Stomach (tissue), 8 donors: ENCODE measurements at regions not wholly inside any gene's neighbourhood (a gene's known extent, or its start where the extent isn't known, plus 50 kb on each side); places are given as distances from the start of the nearest gene placed in this dataset.
A peak's percentile ranks its signal among the peaks of the same experiment; 100 is the strongest.

Experiments used
- DNase-seq, 2 donors: peaks; one replicate each; pipeline versions ENCODE4 v3.0.0 to v3.0.0-alpha.2; 2013 to 2019
- H3K27ac ChIP-seq, 5 donors: fragments of 200-600 bp in 4 of 5; sonication (generic) in 4 of 5; one replicate each; pipeline ENCODE4 v1.5.1; 2013 to 2019; ENCODE audit warnings: mild to moderate bottlenecking in 1 of 5, moderate library complexity in 1 of 5
- H3K27me3 ChIP-seq, 3 donors: fragments of 200-600 bp; sonication (generic); one replicate each; pipeline ENCODE4 v1.5.1; 2017 to 2019; ENCODE audit warnings: mixed run types in 1 of 3
- H3K36me3 ChIP-seq, 4 donors: fragments of 200-600 bp; sonication (generic); 1 replicate in 3 of 4; 2 replicates in 1 of 4; pipeline ENCODE4 v1.5.1; 2016 to 2019
- H3K4me1 ChIP-seq, 4 donors: fragments of 200-600 bp; sonication (generic); one replicate each; pipeline ENCODE4 v1.5.1; 2016 to 2019
- H3K4me3 ChIP-seq, 4 donors: fragments of 200-600 bp; sonication (generic) in 3 of 4; one replicate each; pipeline ENCODE4 v1.5.1; 2016 to 2019; ENCODE audit warnings: mild to moderate bottlenecking in 1 of 4
- H3K9me3 ChIP-seq, 4 donors: fragments of 200-600 bp; sonication (generic); one replicate each; pipeline ENCODE4 v1.5.1; 2016 to 2019
- EP300 ChIP-seq: sonication (generic); formaldehyde crosslinking; IDR thresholded peaks from one replicate; pipeline ENCODE4 v1.6.1; 2017; ENCODE audit warnings: antibody characterized with exemption
- POLR2A ChIP-seq, 4 donors: fragments of 450-650 bp; IDR thresholded peaks; one replicate each; pipeline ENCODE4 v1.6.1; 2016; ENCODE audit warnings: antibody characterized with exemption in 4 of 4, control low read depth in 2 of 4, mild to moderate bottlenecking in 1 of 4, moderate library complexity in 1 of 4
- POLR2AphosphoS5 ChIP-seq, 3 donors: sonication (generic); formaldehyde crosslinking; IDR thresholded peaks; one replicate each; pipeline ENCODE4 v1.6.1; 2016; ENCODE audit warnings: antibody characterized with exemption in 3 of 3
- WGBS, 5 donors: extraction: QIAGEN DNeasy Blood & Tissue Kit in 3 of 5; methylation state at CpG; one replicate each; pipeline versions ENCODE4 v1.1.5 to v1.1.7; 2013 to 2018; 5-methylcytosine and 5-hydroxymethylcytosine counted together
- intact Hi-C: fragments of 100-400 bp; cut with DNase I; formaldehyde crosslinking; loops from one replicate; pipeline ENCODE4 v1.15.1; 2023; ENCODE audit warnings: low total_unique reads
- TF ChIP-seq, protein P1 (sequence below), 7 experiments: fragments of 450-650 bp in 4 of 7; fragments of 200-600 bp in 3 of 7; sonication (generic) in 3 of 7; IDR thresholded peaks; one replicate each; pipeline ENCODE4 v1.5.1; 2016 to 2019; ENCODE audit warnings: antibody characterized with exemption in 7 of 7, control low read depth in 2 of 7, mild to moderate bottlenecking in 1 of 7
- donor health status: healthy with polysubstance abuse.
- donor health status: Bipolar disorder and iron deficiency.
- donor health status: healthy.

DNA sequence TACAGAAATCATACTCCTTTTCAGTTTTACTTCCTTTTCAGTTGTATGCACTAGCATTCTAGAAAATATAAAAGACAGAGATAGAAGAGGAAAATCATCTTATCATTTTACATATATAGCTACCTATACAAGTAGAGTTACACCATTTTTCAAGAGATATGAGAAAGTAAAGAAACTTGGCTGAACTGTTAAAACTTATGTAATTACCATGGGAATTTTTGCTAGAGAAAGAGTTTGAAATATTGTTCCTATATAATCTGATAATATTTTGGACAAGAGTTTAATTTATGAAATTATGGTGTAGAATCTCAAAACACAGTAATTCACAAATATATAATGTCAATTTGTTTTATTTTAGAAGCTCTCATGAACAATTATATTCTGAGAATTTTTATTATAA lies 180.8 kb downstream of the PLPPR4 start:
- no peak overlapping the region for H3K4me3 ChIP-seq
- H3K36me3 ChIP-seq: no peaks in the 10 kb centered on the region
- no peaks in the 10 kb centered on the region for H3K4me1 ChIP-seq
- H3K27me3 ChIP-seq: no peaks in the 10 kb centered on the region
- no peaks in the 10 kb centered on the region for H3K9me3 ChIP-seq
- TF ChIP-seq, protein P1, sequence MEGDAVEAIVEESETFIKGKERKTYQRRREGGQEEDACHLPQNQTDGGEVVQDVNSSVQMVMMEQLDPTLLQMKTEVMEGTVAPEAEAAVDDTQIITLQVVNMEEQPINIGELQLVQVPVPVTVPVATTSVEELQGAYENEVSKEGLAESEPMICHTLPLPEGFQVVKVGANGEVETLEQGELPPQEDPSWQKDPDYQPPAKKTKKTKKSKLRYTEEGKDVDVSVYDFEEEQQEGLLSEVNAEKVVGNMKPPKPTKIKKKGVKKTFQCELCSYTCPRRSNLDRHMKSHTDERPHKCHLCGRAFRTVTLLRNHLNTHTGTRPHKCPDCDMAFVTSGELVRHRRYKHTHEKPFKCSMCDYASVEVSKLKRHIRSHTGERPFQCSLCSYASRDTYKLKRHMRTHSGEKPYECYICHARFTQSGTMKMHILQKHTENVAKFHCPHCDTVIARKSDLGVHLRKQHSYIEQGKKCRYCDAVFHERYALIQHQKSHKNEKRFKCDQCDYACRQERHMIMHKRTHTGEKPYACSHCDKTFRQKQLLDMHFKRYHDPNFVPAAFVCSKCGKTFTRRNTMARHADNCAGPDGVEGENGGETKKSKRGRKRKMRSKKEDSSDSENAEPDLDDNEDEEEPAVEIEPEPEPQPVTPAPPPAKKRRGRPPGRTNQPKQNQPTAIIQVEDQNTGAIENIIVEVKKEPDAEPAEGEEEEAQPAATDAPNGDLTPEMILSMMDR (IDR thresholded peaks at IDR 0.05): no peak
- TF ChIP-seq POLR2AphosphoS5 (IDR thresholded peaks at IDR 0.05): no peak
- no peak for TF ChIP-seq POLR2A (IDR thresholded peaks at IDR 0.05)
- no peak for TF ChIP-seq EP300
- DNase-seq: no peak
- intact Hi-C loops: no loop called here
- H3K27ac ChIP-seq: no peak overlapping the region

DNA sequence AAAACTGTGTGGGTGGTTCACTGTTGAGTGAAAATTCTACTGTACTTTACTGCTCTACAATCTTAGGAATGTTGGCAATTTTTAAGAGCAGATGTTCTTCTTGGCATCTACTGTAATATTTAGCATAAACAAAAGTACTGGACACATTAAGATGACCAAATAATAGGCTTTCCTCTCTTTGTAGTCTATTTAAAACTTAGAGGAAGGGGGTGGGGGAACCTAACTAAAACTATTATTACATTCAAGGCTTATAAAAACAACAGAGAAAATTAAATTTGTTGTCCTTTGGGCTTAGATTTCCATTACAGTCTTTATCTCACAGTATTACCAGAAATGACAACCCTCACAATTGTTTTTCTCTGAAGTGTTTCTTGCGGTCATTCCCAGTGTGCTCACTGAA lies 181.2 kb downstream of the PLPPR4 start:
- no peaks in the 10 kb centered on the region for H3K36me3 ChIP-seq
- H3K4me3 ChIP-seq: no peak overlapping the region
- H3K27me3 ChIP-seq: no peaks in the 10 kb centered on the region
- H3K9me3 ChIP-seq: no peaks in the 10 kb centered on the region
- TF ChIP-seq POLR2A (IDR thresholded peaks at IDR 0.05): no peak
- WGBS, 5 donors: 76 to 85% (median 82%) methylated on average over 1 of the region's 1 CpG
- DNase-seq: peak in 1 of 2 donors; percentile 73
- no peak overlapping the region for H3K27ac ChIP-seq
- H3K4me1 ChIP-seq: no peaks in the 10 kb centered on the region
- intact Hi-C loops: no loop called here

DNA sequence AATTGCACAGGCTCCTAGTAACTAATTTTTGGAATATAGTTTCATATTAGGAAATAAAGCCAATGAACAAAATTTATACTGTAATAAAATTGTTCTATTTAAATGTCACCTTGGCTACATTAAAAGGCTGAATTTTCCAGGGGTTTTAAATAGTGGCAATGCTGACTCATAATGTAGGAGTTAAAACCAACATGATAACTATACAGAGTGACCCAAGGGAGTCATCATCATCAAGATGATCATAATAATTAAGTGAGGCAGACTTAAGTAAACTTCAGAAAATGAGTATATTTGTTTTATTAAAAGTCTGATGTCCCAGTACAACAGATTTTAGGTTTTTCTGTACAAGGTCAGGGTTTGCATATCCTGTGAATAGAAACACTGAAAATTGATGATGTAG lies 183.4 kb downstream of the PLPPR4 start:
- Histone ChIP-seq H3K9me3 (no peaks in the 10 kb centered on the region), H3K4me3 (no peak overlapping the region), H3K27me3 (no peaks in the 10 kb centered on the region), H3K27ac (no peak overlapping the region), H3K36me3 (no peaks in the 10 kb centered on the region), H3K4me1 (no peaks in the 10 kb centered on the region)
- TF ChIP-seq, protein P1 (IDR thresholded peaks at IDR 0.05): no peak
- TF ChIP-seq POLR2A (IDR thresholded peaks at IDR 0.05) (no peak), EP300 (no peak)
- no peak for DNase-seq
- intact Hi-C loops: no loop called here

DNA sequence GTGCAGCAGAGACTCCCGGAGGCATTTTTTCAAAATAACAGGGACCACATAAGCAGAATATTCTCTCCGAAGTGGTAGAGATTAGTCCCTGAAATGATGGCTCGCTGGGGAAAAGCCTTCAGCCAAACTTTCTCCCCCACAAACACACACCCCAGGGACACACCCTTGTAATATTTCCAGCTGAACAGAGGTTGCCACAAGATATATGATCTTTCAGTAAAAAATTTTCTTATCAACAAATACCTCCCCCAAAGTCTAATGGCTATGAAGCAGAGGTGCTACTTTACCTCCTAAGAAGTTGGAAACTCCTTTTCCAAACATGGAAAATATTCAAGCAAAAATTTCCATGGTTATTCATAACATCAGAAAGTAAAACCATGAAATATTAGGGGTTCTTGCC lies 190.2 kb upstream of the PALMD start:
- Histone ChIP-seq H3K27ac (no peak overlapping the region), H3K4me1 (no peaks in the 10 kb centered on the region), H3K27me3 (no peaks in the 10 kb centered on the region), H3K4me3 (no peak overlapping the region), H3K36me3 (no peaks in the 10 kb centered on the region), H3K9me3 (no peaks in the 10 kb centered on the region)
- intact Hi-C loops: no loop called here
- 76 to 86% (median 77%) methylated on average over 3 of the region's 3 CpGs for WGBS, 5 donors
- TF ChIP-seq POLR2A (IDR thresholded peaks at IDR 0.05): no peak
- TF ChIP-seq EP300: no peak
- TF ChIP-seq POLR2AphosphoS5 (IDR thresholded peaks at IDR 0.05): no peak
- TF ChIP-seq, protein P1 (IDR thresholded peaks at IDR 0.05): no peak
- no peak for DNase-seq

DNA sequence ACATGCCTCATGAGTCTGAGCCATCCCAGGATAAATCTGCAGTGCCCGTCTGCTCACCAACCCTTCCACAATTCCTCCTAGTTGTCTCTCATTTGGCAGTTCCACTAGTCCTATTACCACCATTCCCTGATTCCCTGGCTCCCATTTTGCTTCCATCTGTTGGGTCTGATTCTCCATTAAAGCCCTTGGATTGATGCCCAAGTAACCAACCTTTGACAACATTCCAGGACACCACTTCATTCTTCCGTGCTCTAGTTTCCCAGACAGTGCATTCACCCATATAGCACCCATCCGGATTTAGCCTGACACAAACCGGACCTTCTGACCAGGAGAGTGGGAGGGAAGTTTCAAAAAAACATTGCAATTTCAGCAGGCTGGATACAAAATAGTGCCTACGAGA lies 189.4 kb upstream of the PALMD start:
- no peaks in the 10 kb centered on the region for H3K36me3 ChIP-seq
- H3K27me3 ChIP-seq: no peaks in the 10 kb centered on the region
- intact Hi-C loops: no loop called here
- H3K4me1 ChIP-seq: no peaks in the 10 kb centered on the region
- H3K4me3 ChIP-seq: no peak overlapping the region
- no peak overlapping the region for H3K27ac ChIP-seq
- no peak for TF ChIP-seq POLR2A (IDR thresholded peaks at IDR 0.05)
- no peak for TF ChIP-seq EP300
- TF ChIP-seq POLR2AphosphoS5 (IDR thresholded peaks at IDR 0.05): no peak
- DNase-seq: no peak
- no peaks in the 10 kb centered on the region for H3K9me3 ChIP-seq
- WGBS, 5 donors: 77 to 86% (median 81%) methylated on average over 5 of the region's 5 CpGs
